IPS-18a (cell line): ENCODE measurements at regions not wholly inside any gene's neighbourhood (a gene's known extent, or its start where the extent isn't known, plus 50 kb on each side); places are given as distances from the start of the nearest gene placed in this dataset.

Experiments used
- H3K27ac ChIP-seq: one replicate; pipeline ENCODE4 v1.5.1; 2013; ENCODE audit warnings: low read length
- H3K27me3 ChIP-seq: one replicate; pipeline ENCODE4 v1.6.1; 2013; ENCODE audit warnings: mild to moderate bottlenecking, low read length; ENCODE audit not compliant: control insufficient read depth, insufficient read depth
- H3K36me3 ChIP-seq: one replicate; pipeline ENCODE4 v1.6.1; 2013; ENCODE audit warnings: low read depth, low read length; ENCODE audit not compliant: control insufficient read depth
- H3K4me1 ChIP-seq: one replicate; pipeline ENCODE4 v1.6.1; 2013; ENCODE audit warnings: low read depth, low read length; ENCODE audit not compliant: control insufficient read depth
- H3K4me3 ChIP-seq: one replicate; pipeline ENCODE4 v1.5.1; 2013; ENCODE audit warnings: low read length
- H3K9ac ChIP-seq: one replicate; pipeline ENCODE4 v1.6.1; 2013; ENCODE audit warnings: mild to moderate bottlenecking, low read length, moderate library complexity
- H3K9me3 ChIP-seq: one replicate; pipeline ENCODE4 v1.6.1; 2013; ENCODE audit warnings: low read depth, low read length; ENCODE audit not compliant: control insufficient read depth

GRCh38 chr6:139545206-139546105 lies 171.0 kb upstream of the CITED2 start:
- Histone ChIP-seq H3K4me1 (peaks cover 41% of the 10 kb centered on the region), H3K27ac (no peak overlapping the region), H3K9ac (no peak overlapping the region)

GRCh38 chr6:139544701-139545057 lies 170.2 kb upstream of the CITED2 start:
- H3K4me1 ChIP-seq: peaks cover 44% of the 10 kb centered on the region
- H3K27ac ChIP-seq: no peak overlapping the region
- H3K27me3 ChIP-seq: no peaks in the 10 kb centered on the region
- H3K9me3 ChIP-seq: no peaks in the 10 kb centered on the region
- H3K36me3 ChIP-seq: no peaks in the 10 kb centered on the region
- H3K4me3 ChIP-seq: no peak overlapping the region
- H3K9ac ChIP-seq: no peak overlapping the region

More at GRCh38 chr6:139545206-139546105, 171.0 kb upstream of the CITED2 start:
- Histone ChIP-seq H3K9me3 (no peaks in the 10 kb centered on the region), H3K27me3 (no peaks in the 10 kb centered on the region), H3K36me3 (no peaks in the 10 kb centered on the region), H3K4me3 (no peak overlapping the region)

- Histone ChIP-seq H3K4me3 (no peak overlapping the region), H3K4me1 (peaks cover 42% of the 10 kb centered on the region), H3K36me3 (no peaks in the 10 kb centered on the region), H3K9me3 (no peaks in the 10 kb centered on the region), H3K9ac (no peak overlapping the region), H3K27me3 (no peaks in the 10 kb centered on the region), H3K27ac (no peak overlapping the region)
These were observed 167.9 kb upstream of the CITED2 start for GRCh38 chr6:139542351-139542750.

- Histone ChIP-seq H3K27ac (no peak overlapping the region), H3K4me1 (peaks cover 28% of the 10 kb centered on the region), H3K36me3 (no peaks in the 10 kb centered on the region), H3K9ac (no peak overlapping the region), H3K27me3 (no peaks in the 10 kb centered on the region), H3K4me3 (no peak overlapping the region), H3K9me3 (no peaks in the 10 kb centered on the region)
These were observed 166.4 kb upstream of the CITED2 start for GRCh38 chr6:139540894-139541293.

GRCh38 chr6:139540276-139540675 lies 165.8 kb upstream of the CITED2 start:
- Histone ChIP-seq H3K9ac (no peak overlapping the region), H3K36me3 (no peaks in the 10 kb centered on the region), H3K27ac (no peak overlapping the region), H3K4me1 (peaks cover 21% of the 10 kb centered on the region), H3K4me3 (no peak overlapping the region), H3K27me3 (no peaks in the 10 kb centered on the region), H3K9me3 (no peaks in the 10 kb centered on the region)

- no peak overlapping the region for H3K27ac ChIP-seq
- no peaks in the 10 kb centered on the region for H3K9me3 ChIP-seq
- no peaks in the 10 kb centered on the region for H3K36me3 ChIP-seq
- H3K27me3 ChIP-seq: no peaks in the 10 kb centered on the region
- H3K4me1 ChIP-seq: peaks cover 20% of the 10 kb centered on the region
- no peak overlapping the region for H3K9ac ChIP-seq
- H3K4me3 ChIP-seq: no peak overlapping the region
These were observed 165.4 kb upstream of the CITED2 start for GRCh38 chr6:139539852-139540251.

GRCh38 chr6:139538366-139538765 lies 163.9 kb upstream of the CITED2 start:
- Histone ChIP-seq H3K9ac (no peak overlapping the region), H3K36me3 (no peaks in the 10 kb centered on the region), H3K27me3 (no peaks in the 10 kb centered on the region), H3K4me3 (no peak overlapping the region), H3K4me1 (peaks cover 20% of the 10 kb centered on the region), H3K9me3 (no peaks in the 10 kb centered on the region), H3K27ac (no peak overlapping the region)

- Histone ChIP-seq H3K27ac (no peak overlapping the region), H3K9me3 (no peaks in the 10 kb centered on the region), H3K4me1 (peaks cover 18% of the 10 kb centered on the region), H3K36me3 (no peaks in the 10 kb centered on the region), H3K9ac (no peak overlapping the region), H3K27me3 (no peaks in the 10 kb centered on the region), H3K4me3 (no peak overlapping the region)
These were observed 162.5 kb upstream of the CITED2 start for GRCh38 chr6:139536751-139537617.

- Histone ChIP-seq H3K9ac (no peak overlapping the region), H3K9me3 (no peaks in the 10 kb centered on the region), H3K4me3 (no peak overlapping the region), H3K36me3 (no peaks in the 10 kb centered on the region), H3K4me1 (no peaks in the 10 kb centered on the region), H3K27me3 (no peaks in the 10 kb centered on the region), H3K27ac (no peak overlapping the region)
These were observed 160.1 kb upstream of the CITED2 start for GRCh38 chr6:139534472-139535115.

GRCh38 chr6:139533573-139534471 lies 159.4 kb upstream of the CITED2 start:
- no peak overlapping the region for H3K4me3 ChIP-seq
- H3K36me3 ChIP-seq: no peaks in the 10 kb centered on the region
- no peak overlapping the region for H3K9ac ChIP-seq
- H3K4me1 ChIP-seq: no peaks in the 10 kb centered on the region
- no peaks in the 10 kb centered on the region for H3K27me3 ChIP-seq
- H3K9me3 ChIP-seq: no peaks in the 10 kb centered on the region
- no peak overlapping the region for H3K27ac ChIP-seq
